Muscle of arm (tissue), 1 donor: ENCODE measurements at regions not wholly inside any gene's neighbourhood (a gene's known extent, or its start where the extent isn't known, plus 50 kb on each side); places are given as distances from the start of the nearest gene placed in this dataset.

ENCODE experiments used
- DNase-seq: peaks from one replicate; pipeline ENCODE4 v3.0.0-alpha.2; 2013

GRCh38 chr4:180486342-180486741 is 1756.9 kb upstream of the TENM3 start:
- DNase-seq, result no peak

GRCh38 chr4:180489787-180490186 is 1753.4 kb upstream of the TENM3 start:
- no peak for DNase-seq

GRCh38 chr4:180491210-180491609 is 1752.0 kb upstream of the TENM3 start:
- no peak for DNase-seq

GRCh38 chr4:180493299-180493698 is 1749.9 kb upstream of the TENM3 start:
- no peak for DNase-seq

GRCh38 chr4:180500154-180500553 is 1743.0 kb upstream of the TENM3 start:
- no peak for DNase-seq

- DNase-seq, result no peak
These were observed 1730.3 kb upstream of the TENM3 start for GRCh38 chr4:180512801-180513475.

GRCh38 chr4:180518906-180519305 is 1724.3 kb upstream of the TENM3 start:
- DNase-seq, result peak; percentile 23

GRCh38 chr4:180521181-180521580 is 1722.0 kb upstream of the TENM3 start:
- DNase-seq, result no peak

GRCh38 chr4:180525523-180526077 is 1717.6 kb upstream of the TENM3 start:
- no peak for DNase-seq

GRCh38 chr4:180528003-180528402 is 1715.2 kb upstream of the TENM3 start:
- DNase-seq, result peak; percentile 34

GRCh38 chr4:180530787-180531186 is 1712.4 kb upstream of the TENM3 start:
- no peak for DNase-seq

- no peak for DNase-seq
These were observed 1710.5 kb upstream of the TENM3 start for GRCh38 chr4:180532691-180533090.

- no peak for DNase-seq
These were observed 1704.7 kb upstream of the TENM3 start for GRCh38 chr4:180538384-180539057.

- no peak for DNase-seq
These were observed 1703.9 kb upstream of the TENM3 start for GRCh38 chr4:180539284-180539683.

- DNase-seq, result no peak
These were observed 1701.5 kb upstream of the TENM3 start for GRCh38 chr4:180541678-180542077.

- DNase-seq, result no peak
These were observed 1700.6 kb upstream of the TENM3 start for GRCh38 chr4:180542445-180543100.

- no peak for DNase-seq
These were observed 1693.1 kb upstream of the TENM3 start for GRCh38 chr4:180550106-180550505.

GRCh38 chr4:180557348-180557747 is 1685.9 kb upstream of the TENM3 start:
- no peak for DNase-seq

GRCh38 chr4:180557950-180558349 is 1685.3 kb upstream of the TENM3 start:
- no peak for DNase-seq

- no peak for DNase-seq
These were observed 1684.8 kb upstream of the TENM3 start for GRCh38 chr4:180558427-180558826.

- DNase-seq, result no peak
These were observed 1682.3 kb upstream of the TENM3 start for GRCh38 chr4:180560896-180561295.

- no peak for DNase-seq
These were observed 1679.2 kb upstream of the TENM3 start for GRCh38 chr4:180564026-180564425.

GRCh38 chr4:180564448-180564847 is 1678.8 kb upstream of the TENM3 start:
- peak; percentile 8 for DNase-seq
